ENCODE measurements at regions not wholly inside any gene's neighbourhood (a gene's known extent, or its start where the extent isn't known, plus 50 kb on each side); places are given as distances from the start of the nearest gene placed in this dataset.

- no peak overlapping the region for H3K4me3 ChIP-seq
- no peaks in the 10 kb centered on the region for H3K36me3 ChIP-seq (ENCODE audit: low read depth)
- no peak for ATAC-seq
- no peak for TF ChIP-seq CTCF (IDR thresholded peaks at IDR 0.05)
- no peak for DNase-seq
- intact Hi-C loops (cut with DNase I, micrococcal nuclease) = no loop called here
- no peaks in the 10 kb centered on the region for H3K4me1 ChIP-seq (ENCODE audit: low read depth)
- no peaks in the 10 kb centered on the region for H3K9me3 ChIP-seq
Observed at GRCh38 chr13:90362707-90363106, 984.8 kb upstream of the MIR17HG start.

- Histone ChIP-seq H3K9me3 (no peaks in the 10 kb centered on the region), H3K4me3 (no peak overlapping the region), H3K36me3 (ENCODE audit: low read depth) (no peaks in the 10 kb centered on the region), H3K4me1 (ENCODE audit: low read depth) (no peaks in the 10 kb centered on the region)
- no peak for DNase-seq
- TF ChIP-seq CTCF (IDR thresholded peaks at IDR 0.05) = no peak
- no peak for ATAC-seq
- intact Hi-C loops (cut with DNase I, micrococcal nuclease) = no loop called here
Observed at GRCh38 chr13:90365130-90365529, 982.4 kb upstream of the MIR17HG start.

GRCh38 chr13:90374168-90374567 is 973.3 kb upstream of the MIR17HG start:
- Histone ChIP-seq H3K4me1 (ENCODE audit: low read depth) (no peaks in the 10 kb centered on the region), H3K36me3 (ENCODE audit: low read depth) (no peaks in the 10 kb centered on the region), H3K4me3 (no peak overlapping the region), H3K9me3 (no peaks in the 10 kb centered on the region)
- intact Hi-C loops (cut with DNase I, micrococcal nuclease) = no loop called here
- no peak for TF ChIP-seq CTCF (IDR thresholded peaks at IDR 0.05)
- ATAC-seq (no peak), DNase-seq (no peak)

- no peak for TF ChIP-seq CTCF (IDR thresholded peaks at IDR 0.05)
- no peaks in the 10 kb centered on the region for H3K36me3 ChIP-seq (ENCODE audit: low read depth)
- ATAC-seq (no peak), DNase-seq (no peak)
- no peak overlapping the region for H3K4me3 ChIP-seq
- no peaks in the 10 kb centered on the region for H3K4me1 ChIP-seq (ENCODE audit: low read depth)
- no peaks in the 10 kb centered on the region for H3K9me3 ChIP-seq
- intact Hi-C loops (cut with DNase I, micrococcal nuclease) = no loop called here
Observed at GRCh38 chr13:90375851-90376250, 971.6 kb upstream of the MIR17HG start.

GRCh38 chr13:90382425-90382824 is 965.1 kb upstream of the MIR17HG start:
- Histone ChIP-seq H3K4me1 (ENCODE audit: low read depth) (no peaks in the 10 kb centered on the region), H3K36me3 (ENCODE audit: low read depth) (no peaks in the 10 kb centered on the region), H3K4me3 (no peak overlapping the region), H3K9me3 (no peaks in the 10 kb centered on the region)
- intact Hi-C loops (cut with DNase I, micrococcal nuclease) = no loop called here
- no peak for TF ChIP-seq CTCF (IDR thresholded peaks at IDR 0.05)
- DNase-seq (no peak), ATAC-seq (no peak)

- no peaks in the 10 kb centered on the region for H3K4me1 ChIP-seq (ENCODE audit: low read depth)
- intact Hi-C loops (cut with DNase I, micrococcal nuclease) = no loop called here
- no peak for DNase-seq
- ATAC-seq = no peak
- H3K9me3 ChIP-seq = no peaks in the 10 kb centered on the region
- no peak overlapping the region for H3K4me3 ChIP-seq
- H3K36me3 ChIP-seq (ENCODE audit: low read depth) = no peaks in the 10 kb centered on the region
- TF ChIP-seq CTCF (IDR thresholded peaks at IDR 0.05) = no peak
Observed at GRCh38 chr13:90385781-90386489, 961.6 kb upstream of the MIR17HG start.
